GM12801 (cell line): ENCODE measurements at regions not wholly inside any gene's neighbourhood (a gene's known extent, or its start where the extent isn't known, plus 50 kb on each side); places are given as distances from the start of the nearest gene placed in this dataset.

Experiments used
- CTCF ChIP-seq: IDR thresholded peaks from one replicate; pipeline ENCODE4 v1.5.1; 2011; ENCODE audit warnings: control low read depth; ENCODE audit not compliant: insufficient read length; ENCODE audit errors: extremely low read depth

- no peak for TF ChIP-seq CTCF
Measured at GRCh38 chr7:35521941-35522340, 173.0 kb downstream of the HERPUD2 start.

- TF ChIP-seq CTCF: no peak
Measured at GRCh38 chr7:35520810-35521625, 173.9 kb downstream of the HERPUD2 start.

GRCh38 chr7:35519971-35520809 is 174.7 kb downstream of the HERPUD2 start:
- TF ChIP-seq CTCF: peak; percentile 43

GRCh38 chr7:35518767-35519166 is 176.2 kb downstream of the HERPUD2 start:
- TF ChIP-seq CTCF: no peak

- TF ChIP-seq CTCF: no peak
Measured at GRCh38 chr7:35516498-35516897, 178.4 kb downstream of the HERPUD2 start.

- TF ChIP-seq CTCF: no peak
Measured at GRCh38 chr7:35513828-35514227, 181.1 kb downstream of the HERPUD2 start.

- TF ChIP-seq CTCF: no peak
Measured at GRCh38 chr7:35513195-35513594, 181.7 kb downstream of the HERPUD2 start.
